Right lobe of liver (tissue), 4 donors: ENCODE measurements at regions not wholly inside any gene's neighbourhood (a gene's known extent, or its start where the extent isn't known, plus 50 kb on each side); places are given as distances from the start of the nearest gene placed in this dataset.

ENCODE experiments used
- CTCF ChIP-seq, 4 donors: fragments of 200-600 bp in 3 of 4; fragments of 450-650 bp in 1 of 4; IDR thresholded peaks; one replicate each; pipeline versions ENCODE4 v1.5.1 to v1.8.0; 2016 to 2022; ENCODE audit warnings: antibody characterized with exemption in 4 of 4, mild to moderate bottlenecking in 2 of 4
- POLR2A ChIP-seq: fragments of 450-650 bp; IDR thresholded peaks from one replicate; pipeline ENCODE4 v1.6.1; 2017; ENCODE audit warnings: antibody characterized with exemption, mild to moderate bottlenecking
- donor health status: DM: no; HTN: no; CAD: no.
- donor health status: DM: no; HTN: no; CAD: no.
- donor health status: DM: no; HTN: yes; CAD: no.

- TF ChIP-seq CTCF (IDR thresholded peaks at IDR 0.05) (no peak), POLR2A (no peak)
These were observed 307.1 kb upstream of the RSPO3 start for GRCh38 chr6:126811321-126811720.
